LHCN-M2 (cell line): ENCODE measurements at regions not wholly inside any gene's neighbourhood (a gene's known extent, or its start where the extent isn't known, plus 50 kb on each side); places are given as distances from the start of the nearest gene placed in this dataset.

Source experiments
- DNase-seq: peaks from one replicate; pipeline ENCODE4 v3.0.0-alpha.2; 2012; ENCODE audit warnings: low read depth

DNA sequence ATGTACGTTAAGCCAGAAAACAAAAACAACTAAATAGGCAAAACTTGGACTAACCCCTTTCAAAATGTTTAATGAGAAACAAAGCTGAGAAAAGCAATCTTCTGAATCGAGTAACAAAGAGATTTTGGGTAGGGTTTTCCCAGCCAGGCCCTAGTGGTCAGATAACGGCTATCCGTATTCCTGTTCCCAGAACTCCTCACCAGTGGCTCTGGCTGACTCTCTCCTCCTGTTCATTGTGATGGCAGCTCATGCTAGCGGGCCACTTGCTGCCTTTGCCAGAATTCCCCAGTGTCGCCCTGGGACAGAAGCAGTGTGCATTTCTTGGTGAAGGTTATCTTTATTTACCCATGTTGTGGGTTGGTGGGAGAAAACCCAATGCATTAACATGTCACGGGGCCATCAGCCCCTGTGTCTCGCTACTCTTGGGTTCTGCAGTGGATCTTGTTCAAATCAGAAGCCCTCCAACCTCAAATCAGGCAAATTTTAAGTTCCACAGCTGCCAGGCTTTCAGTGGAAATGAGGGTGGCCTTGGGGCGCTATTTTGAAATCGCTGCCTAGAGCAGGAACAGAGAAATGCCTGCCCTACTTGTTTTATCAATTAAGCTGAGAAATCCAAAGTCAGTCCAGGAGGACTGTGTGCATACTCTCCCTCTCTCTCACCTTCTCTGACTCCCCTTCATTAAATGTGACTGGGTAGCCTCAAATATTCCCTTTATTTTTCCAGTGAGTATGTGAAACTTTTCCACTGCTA is 164.5 kb upstream of the NPVF start:
- no peak for DNase-seq

DNA sequence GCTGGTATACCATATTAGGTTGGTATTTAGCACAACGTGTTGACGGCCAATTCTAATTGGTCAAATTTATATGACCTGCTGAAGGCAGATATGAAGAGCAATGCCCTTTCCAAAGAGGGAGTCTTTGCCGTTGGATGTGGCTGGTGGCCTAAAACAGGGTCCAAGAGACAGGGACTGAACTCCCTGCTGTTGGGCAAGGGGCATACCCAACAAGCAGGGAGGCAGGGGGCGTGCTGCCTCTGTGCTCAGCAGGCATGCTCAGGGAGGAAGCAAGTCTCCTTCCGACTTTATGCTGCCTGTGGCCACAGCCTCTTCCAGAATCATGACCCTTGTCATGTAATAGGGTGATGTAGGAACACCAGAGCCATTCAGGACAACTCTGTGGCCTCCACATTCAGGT is 167.7 kb upstream of the NPVF start:
- DNase-seq = no peak

DNA sequence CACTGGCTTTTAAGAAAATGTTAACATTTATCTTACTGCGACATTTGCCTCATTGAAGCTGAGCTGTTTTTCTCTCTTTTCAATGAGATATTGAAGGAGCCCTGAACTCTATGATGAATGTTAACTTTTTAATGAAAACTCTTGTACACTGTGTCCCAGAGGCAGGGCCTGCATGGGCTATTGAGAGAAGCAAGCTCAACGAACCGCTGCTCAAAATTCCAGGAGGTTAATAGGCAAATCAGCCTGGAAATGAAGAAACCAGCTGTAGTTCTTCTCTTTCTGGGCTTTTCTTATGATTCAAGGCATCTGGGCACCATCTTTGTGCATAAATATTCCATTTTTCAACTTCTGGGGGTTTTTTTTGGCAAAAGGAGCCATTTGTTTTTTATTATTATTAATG is 168.4 kb upstream of the NPVF start:
- no peak for DNase-seq

DNA sequence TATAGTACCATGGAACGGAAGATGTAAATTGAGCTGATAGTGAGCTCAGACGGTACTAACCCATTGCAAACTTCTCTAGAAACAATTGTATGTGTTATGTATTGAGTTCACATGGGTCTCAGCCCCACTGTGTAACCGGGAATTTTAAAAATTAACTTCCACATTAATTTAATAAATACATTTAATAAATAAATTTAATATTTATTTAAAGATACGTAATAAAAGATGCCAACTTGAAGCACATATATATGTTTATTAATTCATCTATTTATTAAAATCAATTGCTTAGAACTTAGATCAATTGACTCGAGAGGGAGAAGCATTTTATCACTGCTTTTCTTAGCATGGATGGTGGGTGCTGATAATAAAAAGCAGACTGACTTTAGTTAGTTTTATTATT is 170.1 kb upstream of the NPVF start:
- DNase-seq = no peak

DNA sequence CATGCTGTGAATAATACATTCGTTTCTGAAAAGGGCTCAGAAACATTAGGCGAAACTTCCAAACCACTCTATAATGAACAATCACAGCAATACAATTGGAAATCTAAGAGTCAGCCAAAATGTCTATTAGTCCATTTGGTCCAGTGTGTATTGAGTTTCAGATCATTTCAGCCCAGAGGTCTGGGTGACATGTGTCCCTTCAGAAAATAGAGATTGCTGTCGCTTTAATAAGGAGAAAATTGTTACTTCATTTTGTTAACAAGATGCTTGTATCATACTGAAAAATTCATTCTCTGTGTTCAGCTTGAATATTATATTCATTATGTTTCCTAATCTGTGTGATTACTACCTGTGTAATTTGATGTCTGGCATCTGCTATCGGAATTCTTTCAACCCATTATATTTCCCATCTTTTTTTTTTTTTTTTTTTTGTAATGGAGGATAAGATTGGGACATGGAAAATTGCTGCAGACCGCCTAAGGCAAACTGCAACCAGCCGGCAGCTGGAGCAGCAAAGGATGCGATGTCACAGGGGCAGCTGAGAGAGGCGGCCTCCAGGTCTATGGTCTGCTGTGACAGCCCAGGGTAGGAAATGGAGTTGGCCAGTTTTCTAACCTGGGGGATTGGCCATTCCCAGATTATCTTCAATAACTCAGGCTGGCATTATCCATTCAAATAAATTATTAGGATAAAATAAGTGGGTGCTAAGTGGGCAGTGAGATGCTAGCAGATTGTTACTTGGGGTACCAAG is 170.9 kb upstream of the NPVF start:
- DNase-seq = no peak

DNA sequence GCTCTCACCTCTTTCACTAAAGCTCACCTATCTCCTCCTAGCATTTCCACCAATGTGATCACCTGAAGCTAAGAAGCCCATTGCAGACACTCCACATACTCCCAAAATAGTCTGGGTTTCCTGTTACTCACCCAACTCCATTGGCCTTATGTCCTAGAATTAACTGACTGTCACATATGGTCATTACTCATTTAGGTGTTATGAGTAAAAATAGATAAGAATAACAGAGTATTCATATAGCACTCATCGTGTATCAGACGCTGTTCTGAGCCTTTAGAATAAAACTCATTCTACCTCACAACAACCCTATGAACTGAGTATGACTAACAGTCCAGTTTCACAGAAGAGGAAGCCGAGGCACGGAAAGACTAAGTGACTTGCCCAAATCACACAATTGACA is 174.2 kb upstream of the NPVF start:
- peak; percentile 12 for DNase-seq

DNA sequence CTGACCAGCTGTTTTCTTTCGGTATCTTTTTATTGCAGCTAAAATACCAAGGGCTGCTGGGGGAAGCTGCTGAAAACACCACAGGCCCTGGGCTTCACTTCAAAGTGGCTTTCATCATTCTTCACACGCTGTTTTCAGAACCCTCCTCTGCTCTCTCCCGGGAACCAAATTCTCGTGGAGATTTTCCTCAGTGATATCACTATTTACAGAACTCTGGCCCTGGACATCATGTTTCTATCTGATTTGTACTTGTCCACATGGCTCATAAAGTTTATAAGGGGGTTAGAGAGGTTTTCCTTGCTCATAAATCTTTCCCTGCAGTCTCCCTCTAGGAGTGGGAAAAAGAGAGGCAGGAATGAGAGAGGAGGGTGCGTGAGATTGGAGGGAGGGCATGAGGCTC is 177.4 kb upstream of the NPVF start:
- DNase-seq = no peak

DNA sequence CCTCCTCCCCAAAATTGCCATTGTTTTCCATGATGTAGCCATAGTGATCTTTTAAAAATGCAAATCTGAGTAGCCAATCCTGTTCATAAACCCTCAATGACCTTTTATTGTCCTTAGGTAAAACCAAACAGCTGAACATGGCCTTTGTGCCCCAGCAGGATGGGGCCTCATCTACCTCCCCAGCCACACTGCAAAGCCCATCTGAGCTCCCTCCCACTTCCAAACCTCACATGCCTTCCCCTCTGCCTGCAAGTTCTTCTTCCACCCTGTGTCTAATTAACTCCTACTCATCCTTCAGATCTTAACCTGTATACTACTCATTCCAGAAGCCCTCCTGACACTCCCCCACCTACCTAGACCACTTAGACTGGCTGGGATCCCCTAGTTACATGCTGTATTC is 178.8 kb upstream of the NPVF start:
- no peak for DNase-seq

DNA sequence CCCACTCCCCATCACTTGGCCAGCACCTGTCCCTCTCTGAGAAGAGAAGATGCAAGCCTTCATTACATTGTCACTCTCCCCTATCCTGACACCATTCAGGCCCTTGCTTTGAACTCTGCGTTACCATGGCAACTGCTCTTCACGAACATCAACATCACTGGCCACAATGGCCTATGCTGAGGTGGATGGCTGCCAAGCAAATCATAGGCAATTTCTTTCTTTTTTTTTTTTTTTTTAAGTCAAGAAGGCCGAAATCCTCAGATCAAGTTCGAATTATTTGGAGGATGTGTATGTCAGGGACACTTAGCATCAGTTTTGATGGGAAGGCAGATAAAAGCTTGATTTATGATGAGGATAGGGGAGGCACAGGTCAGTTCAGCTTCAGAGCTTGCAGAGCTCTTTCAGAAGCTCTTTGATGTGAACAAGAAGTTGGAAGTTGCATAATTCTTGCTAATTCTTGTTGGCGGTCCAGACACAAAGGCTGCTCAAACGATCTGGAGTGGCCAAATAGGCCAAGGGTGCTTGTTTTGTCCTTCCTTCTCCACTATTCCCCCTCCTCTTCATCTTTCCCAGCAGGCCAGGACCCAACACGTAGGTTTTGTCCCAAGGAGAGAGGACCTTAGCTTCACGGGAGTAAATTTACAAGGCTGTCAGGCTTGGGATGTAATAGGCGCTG is 179.9 kb upstream of the NPVF start:
- no peak for DNase-seq

DNA sequence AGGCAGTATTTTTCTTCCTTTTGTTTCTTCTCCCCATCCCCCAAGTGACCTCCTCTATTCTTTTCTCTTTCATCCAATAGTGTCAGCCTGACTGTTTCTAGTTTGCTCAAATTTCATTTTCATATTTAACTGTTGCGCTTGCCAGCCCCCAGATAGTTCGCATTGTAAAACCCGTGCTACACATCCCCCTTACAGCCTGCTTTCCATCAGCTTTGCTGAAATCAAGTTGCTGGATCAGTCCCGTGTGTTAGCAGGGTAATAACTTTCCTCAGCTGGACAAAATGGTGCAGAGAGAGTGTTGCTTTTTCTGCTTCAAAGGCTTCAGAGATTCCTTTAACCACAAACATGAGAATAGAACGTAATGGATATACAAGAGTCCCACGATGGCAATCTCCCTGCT is 180.6 kb upstream of the NPVF start:
- no peak for DNase-seq

DNA sequence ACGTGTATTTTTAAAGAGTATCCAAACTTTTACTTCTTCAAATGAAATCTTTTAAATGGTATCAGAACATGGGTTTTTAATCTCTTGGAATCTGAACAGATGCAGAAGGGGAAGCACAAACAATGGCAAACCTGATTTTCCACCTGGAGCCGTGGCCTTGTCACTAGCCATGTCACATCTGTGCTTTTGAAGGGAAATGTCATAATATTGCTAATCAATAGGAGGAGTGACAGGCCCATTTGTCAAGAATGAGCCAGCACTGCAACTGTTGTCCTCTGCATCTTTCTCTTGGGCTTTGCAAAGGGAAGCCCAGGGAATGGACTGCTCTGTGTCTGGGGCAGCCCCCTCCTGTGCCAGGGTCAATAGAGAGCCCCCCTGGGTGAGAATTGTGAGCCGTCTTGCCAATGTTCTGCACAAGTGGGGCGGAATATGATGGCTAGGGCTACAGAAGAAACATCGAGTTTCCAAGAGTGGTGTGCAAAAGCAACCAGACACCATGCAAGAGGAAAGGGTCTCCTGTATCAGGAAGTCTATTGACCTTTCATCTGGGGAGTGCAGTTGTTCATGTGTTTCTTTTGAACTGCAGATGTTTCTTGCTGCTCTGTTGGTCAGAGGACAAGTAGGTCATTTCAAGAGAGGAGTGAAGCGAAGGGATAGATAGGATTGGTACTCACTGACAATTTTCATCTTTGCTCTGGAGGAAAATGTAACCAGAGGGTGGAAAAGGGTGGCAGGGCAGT is 181.8 kb upstream of the NPVF start:
- no peak for DNase-seq

DNA sequence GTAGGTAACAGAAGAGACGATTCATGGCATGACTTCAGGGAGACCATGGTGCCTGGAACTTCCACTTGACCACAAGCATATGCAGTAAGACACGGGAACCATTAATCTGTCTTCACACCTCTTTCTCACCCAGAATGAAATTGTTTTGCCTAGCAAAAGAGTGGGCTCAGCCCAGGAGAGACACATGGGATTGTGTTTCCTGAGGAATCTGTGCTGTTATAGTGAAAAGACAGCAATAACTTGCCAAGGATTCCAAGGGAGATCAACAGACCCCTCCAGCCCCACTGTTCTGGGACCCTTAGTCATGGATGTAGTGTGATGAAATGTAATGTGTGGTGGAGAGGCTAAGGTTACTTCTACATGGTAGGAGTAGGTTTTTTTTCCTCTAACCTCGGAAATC is 192.5 kb upstream of the NPVF start:
- DNase-seq = no peak

DNA sequence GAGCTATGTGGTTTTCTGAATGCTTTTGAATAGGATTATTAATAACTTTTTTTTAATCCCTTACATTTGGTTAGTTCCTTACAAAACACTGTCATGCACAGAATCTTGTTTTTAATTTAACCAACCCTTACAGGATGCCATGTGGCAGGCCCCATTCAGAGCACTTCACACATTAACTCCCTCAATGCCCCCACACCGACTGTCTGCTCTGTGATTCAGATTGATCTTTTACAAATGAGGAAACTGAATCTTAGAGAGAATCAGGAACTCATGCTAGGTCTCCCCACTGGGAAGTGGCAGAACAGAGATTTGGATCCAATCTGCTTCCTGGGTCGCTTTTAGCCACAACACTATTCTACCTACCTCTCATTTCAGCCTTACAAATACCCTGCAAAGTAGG is 195.8 kb upstream of the NPVF start:
- no peak for DNase-seq

DNA sequence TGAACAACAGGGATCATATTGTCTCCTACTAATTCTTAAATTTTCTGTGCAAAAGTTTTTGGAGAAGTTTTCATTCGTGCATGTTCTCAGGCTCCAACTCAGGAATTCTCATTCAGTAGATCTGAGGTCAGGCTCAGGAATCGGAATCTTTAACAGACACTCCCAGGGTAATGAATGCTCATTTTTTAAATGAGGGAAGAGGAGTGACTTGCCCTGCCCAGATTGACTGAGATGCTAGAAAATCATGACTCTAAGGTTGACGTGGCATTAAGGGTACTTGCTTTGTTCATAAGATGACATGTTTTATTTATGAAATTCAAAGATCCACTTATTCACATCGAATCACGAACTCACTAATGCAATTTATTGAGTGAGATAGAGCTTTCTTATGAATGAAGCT is 196.6 kb upstream of the NPVF start:
- no peak for DNase-seq

DNA sequence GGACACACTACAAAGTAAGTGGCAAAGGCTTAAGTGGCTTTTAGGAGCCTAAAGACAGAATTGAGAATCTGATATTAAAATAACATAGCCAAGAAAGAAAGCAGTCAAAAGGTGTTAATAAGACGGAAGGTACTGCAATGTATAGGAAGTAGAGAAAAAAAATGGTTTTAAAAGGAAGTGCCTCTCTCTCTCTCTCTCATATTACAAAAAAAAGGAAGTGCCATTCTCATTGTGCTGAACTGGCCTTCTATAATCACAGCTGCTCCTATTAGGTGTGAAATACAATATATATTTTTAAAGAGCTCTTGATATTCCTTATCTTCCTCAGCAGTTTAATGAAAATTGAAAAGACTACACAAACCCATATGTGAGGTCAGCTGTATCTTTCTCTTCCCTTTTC is 199.4 kb upstream of the NPVF start:
- no peak for DNase-seq

DNA sequence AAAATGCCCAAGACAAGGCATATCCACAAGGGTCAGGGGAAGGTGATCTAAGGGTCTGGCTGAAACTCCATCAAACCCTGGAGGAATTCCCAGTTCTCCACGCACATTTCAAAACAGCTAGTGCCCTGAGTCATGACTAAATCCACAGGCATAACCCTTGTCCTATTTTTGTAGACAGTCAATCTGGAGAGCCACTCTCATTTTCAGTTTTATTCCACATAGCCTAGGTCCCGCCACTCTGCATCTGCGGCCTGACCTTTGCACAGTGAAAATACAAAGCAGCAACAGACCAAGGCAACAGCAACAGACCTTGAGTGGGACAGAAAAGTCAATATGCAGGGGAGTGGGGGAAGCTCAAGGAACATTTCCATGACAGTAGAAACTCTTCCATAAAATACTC is 201.4 kb upstream of the NPVF start:
- DNase-seq = no peak

DNA sequence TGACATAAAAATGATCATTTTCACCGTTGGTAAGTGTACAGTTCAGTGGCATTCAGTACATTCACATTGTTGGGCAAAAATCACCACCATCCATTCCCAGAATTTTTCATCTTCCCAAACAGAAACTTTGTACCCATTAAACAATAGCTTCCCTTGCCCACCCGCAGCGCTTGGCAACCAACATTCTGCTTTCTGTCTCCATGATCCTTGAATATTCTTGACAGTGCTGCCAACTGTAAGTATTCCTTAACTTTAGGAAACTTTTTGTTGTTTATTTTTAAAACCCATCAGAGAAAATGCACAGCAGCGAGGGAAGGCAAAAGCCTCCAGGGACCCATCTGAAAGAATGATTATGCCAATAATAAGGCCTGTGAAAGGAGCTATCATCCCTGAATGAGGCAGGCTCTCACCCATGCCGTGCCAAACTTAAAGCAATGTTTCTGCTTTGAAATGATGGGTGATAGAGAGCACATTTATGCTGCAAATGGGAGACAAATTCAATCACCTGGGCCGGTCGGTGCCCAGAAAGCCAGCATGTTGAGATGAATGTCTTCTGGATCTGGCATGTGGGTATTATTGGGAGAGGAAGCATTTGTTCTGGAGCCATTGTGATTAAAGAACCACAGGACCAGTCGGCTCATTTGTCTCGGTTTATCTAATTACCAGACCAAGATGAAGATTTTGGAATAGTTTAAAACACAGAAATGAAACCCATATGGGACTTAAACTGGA is 202.1 kb upstream of the NPVF start:
- no peak for DNase-seq

DNA sequence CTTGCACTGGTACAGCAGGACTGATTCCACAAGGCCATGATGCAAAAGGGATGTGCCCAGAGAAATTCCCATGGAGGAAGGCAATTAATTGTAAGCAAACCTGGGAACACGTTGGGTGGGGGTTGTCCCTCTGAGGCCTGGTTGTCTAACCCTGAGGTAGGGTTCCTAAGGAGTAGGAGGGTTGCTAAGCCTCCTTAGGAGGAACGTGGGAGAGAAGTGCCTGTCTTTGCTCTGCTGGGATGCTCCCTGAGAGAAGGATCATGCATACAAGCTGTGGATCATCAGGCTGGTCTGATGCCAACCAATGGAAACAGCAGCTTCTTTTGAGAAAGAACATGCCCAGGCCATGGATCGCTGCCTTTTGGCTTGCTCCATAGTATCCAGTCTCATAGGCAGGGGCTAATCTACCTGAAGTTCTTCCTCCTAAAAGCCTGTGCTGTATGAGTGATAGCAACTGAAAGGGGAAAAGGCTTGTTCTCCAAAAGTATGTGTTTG is 203.7 kb upstream of the NPVF start:
- DNase-seq = no peak

DNA sequence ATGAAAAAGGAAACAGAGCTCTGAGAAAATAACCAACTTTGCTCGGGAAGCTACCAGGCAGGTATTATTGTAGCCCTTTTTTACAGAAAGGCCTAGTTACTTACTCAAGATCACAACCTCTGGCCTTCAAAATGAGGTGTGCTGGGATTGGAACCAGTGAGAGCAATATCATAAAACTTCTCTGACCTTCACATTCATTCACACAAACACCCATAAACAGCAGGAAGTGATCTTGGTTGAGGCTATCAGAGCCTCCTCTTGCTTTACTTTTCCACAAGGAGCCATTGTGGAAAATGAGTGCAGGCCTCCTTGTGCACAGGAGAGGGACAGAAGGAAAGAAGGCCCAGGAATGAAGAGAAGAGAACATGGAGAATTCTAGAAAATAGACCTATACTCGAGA is 204.5 kb upstream of the NPVF start:
- no peak for DNase-seq

DNA sequence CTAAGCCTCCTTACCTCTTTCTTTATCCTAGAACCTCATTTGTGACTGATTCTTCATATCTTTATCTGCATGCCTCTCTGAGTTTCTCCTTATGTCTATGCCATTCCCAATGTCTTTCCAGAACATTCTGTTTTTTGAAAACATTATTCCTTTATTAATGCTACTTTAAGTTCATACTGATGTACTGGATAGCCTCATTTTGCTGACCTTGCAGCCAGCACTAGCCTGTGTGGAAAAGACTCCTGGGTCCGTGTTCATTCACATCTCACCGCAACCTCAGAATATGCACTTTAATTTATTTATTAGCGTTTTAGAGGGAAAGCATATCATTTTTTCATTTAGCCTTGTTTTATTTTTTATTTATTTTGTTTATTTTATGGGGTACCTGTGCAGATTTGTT is 208.1 kb upstream of the NPVF start:
- no peak for DNase-seq

DNA sequence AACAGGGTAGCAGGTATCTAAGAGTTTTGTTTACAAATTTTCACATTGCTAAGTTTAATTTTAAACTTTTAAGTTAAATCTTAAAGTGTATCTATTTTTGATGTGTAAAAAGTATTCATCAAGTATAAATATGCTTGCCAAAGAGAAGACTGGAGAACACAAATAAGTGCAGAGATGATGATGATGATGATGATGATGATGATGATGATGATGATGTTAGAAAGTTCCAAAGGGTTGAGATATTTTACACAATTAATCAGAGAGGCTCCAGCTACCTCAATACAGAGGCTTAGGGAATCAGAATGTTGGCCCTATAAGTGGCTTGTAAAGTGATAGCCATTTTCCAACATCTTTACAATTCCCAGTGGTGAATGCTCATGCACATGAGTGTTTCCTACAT is 209.0 kb upstream of the NPVF start:
- no peak for DNase-seq
